ENCODE measurements at regions not wholly inside any gene's neighbourhood (a gene's known extent, or its start where the extent isn't known, plus 50 kb on each side); places are given as distances from the start of the nearest gene placed in this dataset.

GRCh38 chr3:63050548-63051177 lies 175.4 kb upstream of the CADPS start:
- H3K27me3 ChIP-seq (ENCODE audit: insufficient read depth, poor library complexity, severe bottlenecking): no peaks in the 10 kb centered on the region
- H3K4me3 ChIP-seq (replicated peaks; ENCODE audit: insufficient read depth, low read length): no peak overlapping the region
- no peak overlapping the region for H3K27ac ChIP-seq (replicated peaks)
- no peak for TF ChIP-seq REST (IDR thresholded peaks at IDR 0.05; ENCODE audit: insufficient replicate concordance, low read depth)
- no peak for TF ChIP-seq SPI1 (IDR thresholded peaks at IDR 0.05; ENCODE audit: borderline replicate concordance, low read depth)
- TF ChIP-seq POLR2AphosphoS5 (IDR thresholded peaks at IDR 0.05; ENCODE audit: low read depth): no peak
- no peak for TF ChIP-seq CTCF (IDR thresholded peaks at IDR 0.05; ENCODE audit: insufficient read depth, low read length)
- TF ChIP-seq GABPA (IDR thresholded peaks at IDR 0.05; ENCODE audit: low read depth): no peak
- no peak for DNase-seq (ENCODE audit: low read depth in 1 of 2, low spot score in 1 of 2)

GRCh38 chr3:63051920-63052319 lies 176.7 kb upstream of the CADPS start:
- no peaks in the 10 kb centered on the region for H3K27me3 ChIP-seq (ENCODE audit: insufficient read depth, poor library complexity, severe bottlenecking)
- no peak for DNase-seq (ENCODE audit: low read depth in 1 of 2, low spot score in 1 of 2)
- no peak overlapping the region for H3K27ac ChIP-seq (replicated peaks)
- no peak for TF ChIP-seq POLR2AphosphoS5 (IDR thresholded peaks at IDR 0.05; ENCODE audit: low read depth)
- no peak for TF ChIP-seq GABPA (IDR thresholded peaks at IDR 0.05; ENCODE audit: low read depth)
- TF ChIP-seq CTCF (IDR thresholded peaks at IDR 0.05; ENCODE audit: insufficient read depth, low read length): no peak
- no peak for TF ChIP-seq REST (IDR thresholded peaks at IDR 0.05; ENCODE audit: insufficient replicate concordance, low read depth)
- no peak for TF ChIP-seq SPI1 (IDR thresholded peaks at IDR 0.05; ENCODE audit: borderline replicate concordance, low read depth)
- no peak overlapping the region for H3K4me3 ChIP-seq (replicated peaks; ENCODE audit: insufficient read depth, low read length)

GRCh38 chr3:63056932-63057331 lies 181.7 kb upstream of the CADPS start:
- H3K4me3 ChIP-seq (replicated peaks; ENCODE audit: insufficient read depth, low read length): no peak overlapping the region
- TF ChIP-seq GABPA (IDR thresholded peaks at IDR 0.05; ENCODE audit: low read depth) (no peak), CTCF (IDR thresholded peaks at IDR 0.05; ENCODE audit: insufficient read depth, low read length) (no peak), SPI1 (IDR thresholded peaks at IDR 0.05; ENCODE audit: borderline replicate concordance, low read depth) (no peak), REST (IDR thresholded peaks at IDR 0.05; ENCODE audit: insufficient replicate concordance, low read depth) (no peak), POLR2AphosphoS5 (IDR thresholded peaks at IDR 0.05; ENCODE audit: low read depth) (no peak)
- H3K27ac ChIP-seq (replicated peaks): no peak overlapping the region
- H3K27me3 ChIP-seq (ENCODE audit: insufficient read depth, poor library complexity, severe bottlenecking): no peaks in the 10 kb centered on the region
- DNase-seq (ENCODE audit: low read depth in 1 of 2, low spot score in 1 of 2): no peak

Data from HL-60 (cell line).